Ammon's horn (tissue), 1 donor: ENCODE measurements at regions not wholly inside any gene's neighbourhood (a gene's known extent, or its start where the extent isn't known, plus 50 kb on each side); places are given as distances from the start of the nearest gene placed in this dataset.

ENCODE experiments used
- DNase-seq: peaks from one replicate; pipeline ENCODE4 v3.0.0-alpha.2; 2016; ENCODE audit warnings: low spot score

DNA sequence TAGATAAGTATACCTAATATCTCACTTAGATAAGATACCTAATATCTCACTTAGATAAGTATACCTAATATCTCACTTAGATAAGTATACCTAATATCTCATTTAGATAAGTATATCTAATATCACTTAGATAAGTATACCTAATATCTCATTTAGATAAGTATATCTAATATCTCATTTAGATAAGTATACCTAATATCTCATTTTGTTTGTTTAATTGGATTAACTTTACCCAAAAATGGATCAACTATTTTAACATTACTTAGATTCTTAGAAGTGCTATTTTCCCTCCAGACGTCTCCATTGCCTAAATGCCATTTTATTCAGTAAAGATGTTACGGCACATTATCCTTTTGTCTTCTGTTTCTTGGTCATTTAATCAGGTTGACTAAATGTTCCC lies 346.4 kb downstream of the CHRM3 start:
- DNase-seq: no peak

DNA sequence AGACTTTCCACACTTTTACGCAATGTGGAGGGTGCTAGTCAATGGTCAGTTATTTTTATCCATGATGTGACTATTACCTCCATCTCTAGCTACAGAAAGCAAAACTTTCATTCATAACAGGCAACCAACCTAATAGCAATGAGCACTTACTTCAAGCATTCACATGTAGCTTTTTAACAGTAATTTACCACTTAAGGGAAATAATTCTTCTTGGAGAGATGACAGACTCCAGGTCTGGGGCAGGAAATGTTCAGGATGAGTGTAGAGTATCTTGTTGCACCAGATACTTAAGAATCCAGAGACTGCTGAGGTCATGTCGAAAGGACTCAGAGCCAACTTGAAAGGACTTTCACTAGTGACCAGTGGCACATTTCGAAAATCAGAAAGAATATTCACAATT lies 347.6 kb downstream of the CHRM3 start:
- no peak for DNase-seq

DNA sequence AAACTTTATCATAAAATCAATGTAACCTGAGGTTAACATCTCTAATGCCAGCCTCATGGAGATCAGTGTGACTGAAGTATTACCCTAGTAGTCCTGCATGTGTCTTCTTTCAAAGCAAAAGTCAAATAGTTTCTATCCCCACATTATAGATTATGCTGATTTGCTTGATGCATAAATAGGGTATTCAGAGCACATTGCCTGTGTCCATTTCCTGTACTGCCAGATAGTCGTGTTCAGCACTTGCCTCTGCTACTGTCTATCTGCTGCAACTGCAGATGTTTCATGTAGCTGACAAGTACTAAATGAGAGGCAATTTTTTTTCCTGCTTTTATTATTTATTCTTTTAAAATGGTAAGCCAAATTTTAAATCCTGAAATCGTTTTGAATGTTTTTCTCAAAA lies 348.7 kb downstream of the CHRM3 start:
- DNase-seq: no peak

DNA sequence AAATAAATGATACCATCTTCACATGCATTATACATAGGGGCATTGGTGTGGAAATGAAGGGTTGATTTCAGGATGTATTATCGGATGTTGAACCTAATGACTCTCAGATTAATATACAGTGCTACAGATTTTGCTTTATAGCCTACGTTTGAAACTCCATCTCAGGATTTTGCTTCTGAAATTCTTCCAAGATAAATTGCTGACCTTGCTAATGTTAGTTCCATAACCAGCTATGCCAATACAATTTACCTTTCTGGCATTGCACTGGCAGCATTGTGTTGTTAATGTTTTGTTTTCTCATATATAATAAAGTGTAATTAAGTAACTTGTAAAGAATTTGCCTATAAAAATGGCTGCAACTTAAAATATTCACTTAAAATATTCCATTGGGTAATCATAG lies 350.1 kb downstream of the CHRM3 start:
- no peak for DNase-seq

DNA sequence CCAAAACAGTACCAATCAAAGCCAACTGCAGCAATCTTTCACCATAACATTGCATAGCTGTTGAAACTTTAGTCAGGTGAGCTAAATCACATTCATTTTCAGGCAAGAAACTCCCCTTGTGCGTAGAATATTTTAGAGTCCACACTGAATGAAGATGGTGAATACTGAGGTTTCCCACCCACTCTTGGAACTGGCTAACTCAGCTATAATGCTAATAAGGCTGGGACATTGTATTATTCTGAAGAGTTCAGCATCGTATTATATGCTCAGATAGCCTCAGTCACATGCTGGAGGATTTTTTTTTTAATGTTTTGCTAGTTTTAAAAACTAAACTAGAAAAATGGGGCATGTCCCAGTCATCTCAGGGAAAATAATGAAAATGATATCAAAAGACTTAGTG lies 352.3 kb upstream of the FMN2 start:
- DNase-seq: no peak

DNA sequence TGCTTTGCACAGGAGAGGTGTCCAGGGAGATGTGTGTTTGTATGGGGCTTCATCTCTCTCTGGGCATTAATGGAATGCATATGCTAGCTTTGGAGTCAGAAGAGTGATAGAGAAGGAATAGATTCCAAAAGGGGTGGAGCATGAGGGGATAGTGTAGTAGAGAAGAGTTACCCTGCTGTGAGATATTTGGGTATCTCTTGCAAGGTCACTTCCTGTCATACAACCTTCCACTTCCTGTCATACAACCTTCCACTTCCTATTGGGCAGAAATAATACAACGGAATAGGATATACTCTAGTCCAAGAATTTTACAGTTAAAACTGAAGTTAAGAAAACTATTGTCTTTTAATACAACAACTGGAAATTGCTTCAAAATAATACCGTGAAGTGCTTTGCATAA lies 351.8 kb upstream of the FMN2 start:
- DNase-seq: no peak

DNA sequence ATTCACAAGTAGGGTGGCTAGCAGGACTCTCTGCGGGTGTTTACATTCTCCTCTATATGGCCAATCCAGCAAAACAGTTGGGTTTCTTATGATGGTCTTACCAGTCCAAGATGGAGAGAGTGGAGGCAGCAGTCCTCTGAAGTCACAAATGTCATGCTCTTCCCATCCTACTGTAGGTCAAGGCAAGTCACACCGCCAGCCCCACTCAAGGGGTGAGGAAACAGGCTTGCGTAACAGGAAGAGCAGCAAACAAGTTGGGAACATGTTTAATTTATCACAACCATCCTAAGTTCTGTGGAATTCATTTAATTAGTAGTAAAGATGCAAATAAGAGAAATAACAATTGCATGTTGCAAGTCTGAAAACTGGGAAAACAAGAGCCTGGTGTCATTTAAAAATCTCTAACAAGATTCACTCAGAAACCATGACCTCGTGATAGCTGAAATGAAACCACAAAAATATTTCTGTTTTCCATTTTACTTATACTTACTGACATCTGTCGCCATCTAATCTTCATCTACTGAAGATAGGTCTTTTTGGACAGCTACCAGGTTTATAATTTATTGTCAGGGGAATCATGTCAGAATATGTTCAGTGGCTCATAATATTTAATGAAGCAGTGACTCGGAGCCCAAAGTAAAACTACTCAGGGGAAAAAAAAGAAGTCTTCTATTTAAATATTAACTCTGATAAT lies 349.1 kb upstream of the FMN2 start:
- no peak for DNase-seq

DNA sequence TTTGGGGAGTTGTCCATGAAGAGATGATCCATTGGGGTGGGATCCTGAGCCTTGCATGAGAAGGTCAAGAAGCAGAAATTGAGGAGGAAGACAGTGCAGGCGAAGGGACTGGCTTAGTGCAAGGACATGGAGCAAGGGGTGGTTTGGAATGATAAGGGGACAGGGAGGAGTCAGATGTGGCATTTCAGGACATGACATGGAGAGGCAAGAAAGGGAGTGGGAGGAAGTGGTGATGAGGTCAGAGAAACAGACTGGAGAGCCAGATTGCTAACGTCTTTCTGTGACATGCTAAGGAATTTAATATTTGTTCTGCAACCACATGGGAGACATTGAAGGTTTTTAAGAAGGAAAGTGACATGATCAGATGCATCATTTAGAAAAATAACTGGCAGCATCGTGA lies 346.8 kb upstream of the FMN2 start:
- DNase-seq: no peak

DNA sequence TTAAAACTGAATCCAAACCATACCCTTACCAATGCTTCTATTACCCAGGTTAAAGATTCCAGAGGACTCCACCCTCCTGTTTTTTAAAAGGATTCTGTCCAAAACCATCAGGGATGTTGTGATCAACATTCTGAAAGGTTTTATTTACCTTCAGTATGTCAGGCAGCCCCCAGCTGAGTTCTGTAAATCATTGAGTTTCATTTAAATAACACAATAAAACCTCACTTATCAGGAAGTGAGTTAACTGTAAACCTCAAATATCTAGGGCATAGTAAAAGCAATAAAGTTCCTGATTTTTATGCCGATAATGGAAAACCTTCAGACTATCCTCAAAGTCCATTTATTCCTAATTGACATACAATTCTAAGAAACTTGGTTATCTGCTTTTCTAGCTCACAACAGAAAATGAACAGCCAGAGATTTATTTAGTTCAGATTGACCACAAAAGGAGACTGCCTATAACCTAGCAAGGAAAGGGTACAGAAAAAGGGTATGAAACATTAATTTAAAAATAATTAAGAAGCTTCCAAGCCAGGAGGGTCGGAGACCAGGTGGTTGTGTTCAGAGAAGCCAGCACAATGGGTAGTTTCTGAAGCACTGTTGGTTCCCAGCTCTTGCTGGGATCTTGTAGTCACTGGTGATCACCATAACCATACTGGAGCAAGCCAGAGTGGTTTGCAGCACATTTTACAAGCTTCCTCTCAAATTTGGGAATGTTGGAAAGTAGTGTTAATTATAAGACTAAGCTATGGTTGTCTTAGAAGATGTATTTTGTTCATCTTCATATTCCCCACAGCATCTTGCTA lies 336.4 kb upstream of the FMN2 start:
- no peak for DNase-seq

DNA sequence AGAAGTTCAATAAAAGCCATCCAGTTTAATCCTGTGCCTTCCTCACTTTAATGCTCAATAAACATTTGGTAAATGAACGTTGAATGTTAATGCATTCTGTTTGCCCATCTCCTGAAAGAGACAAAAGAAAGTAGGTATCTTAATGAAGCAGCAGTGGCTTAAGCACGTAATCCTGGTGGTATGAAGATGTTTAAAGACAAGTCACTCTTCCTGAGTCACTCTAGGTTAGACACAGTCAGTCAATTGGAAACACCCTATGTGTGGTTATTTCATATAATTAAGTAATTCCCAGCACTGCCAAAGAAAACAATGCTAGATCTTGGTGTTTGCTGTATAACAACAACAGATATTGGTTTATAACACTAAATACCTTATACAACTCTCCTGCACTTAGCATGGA lies 334.0 kb upstream of the FMN2 start:
- no peak for DNase-seq

DNA sequence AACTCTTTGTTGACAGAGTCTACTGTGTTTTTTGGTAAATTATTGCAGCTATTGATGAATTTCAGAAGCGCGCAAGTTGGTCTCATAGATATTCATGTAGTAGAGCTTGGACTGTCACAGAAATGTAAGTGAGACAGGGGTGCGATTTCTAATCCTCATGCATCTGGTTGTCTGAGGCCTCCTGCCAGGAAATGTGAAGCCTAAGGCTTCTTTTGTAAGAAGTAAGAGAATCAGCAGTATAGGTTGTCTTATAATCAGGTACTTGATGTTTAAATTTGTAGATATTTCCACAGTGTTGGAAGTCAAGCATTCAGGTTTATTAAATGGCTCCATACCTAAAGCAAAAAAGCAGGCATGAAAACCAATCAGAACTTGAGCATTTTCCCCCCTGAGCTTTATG lies 332.9 kb upstream of the FMN2 start:
- DNase-seq: no peak

DNA sequence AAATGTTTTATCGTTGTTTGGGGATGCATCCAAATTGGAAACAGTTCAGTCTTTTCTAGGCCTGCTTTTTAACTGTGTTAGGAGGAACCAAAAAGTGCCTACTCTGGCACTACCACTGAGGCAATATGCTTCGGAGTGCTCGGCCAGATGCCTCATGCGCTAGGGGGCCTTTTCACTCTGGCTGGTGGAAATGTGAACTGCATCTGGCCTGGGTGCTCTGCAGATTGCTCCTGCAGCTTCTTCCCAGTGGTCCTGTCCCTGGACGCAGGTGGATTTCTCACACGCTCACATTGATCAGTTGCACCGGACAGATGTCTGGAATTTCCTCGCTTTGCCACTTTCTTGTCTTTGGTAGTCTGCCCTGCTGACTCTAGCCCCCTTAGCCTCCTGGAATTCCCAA lies 330.2 kb upstream of the FMN2 start:
- no peak for DNase-seq

DNA sequence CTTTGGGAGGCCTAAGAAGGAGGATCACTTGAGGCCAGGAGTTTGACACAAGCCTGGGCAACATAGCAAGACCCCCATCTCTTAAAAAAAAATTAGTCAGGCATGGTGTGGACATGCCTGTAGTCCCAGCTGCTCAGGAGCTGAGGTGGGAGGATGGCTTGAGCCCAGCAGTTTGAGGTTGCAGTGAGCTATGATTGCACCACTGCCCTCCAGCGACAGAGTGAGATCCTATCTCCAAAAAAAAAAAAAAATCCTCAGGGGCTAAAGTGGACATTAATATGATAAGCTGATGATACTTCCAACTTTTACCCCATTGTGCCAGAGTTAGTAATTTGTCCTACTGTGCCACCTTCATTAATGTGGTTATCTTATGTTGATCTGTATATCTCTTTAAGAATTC lies 327.8 kb upstream of the FMN2 start:
- DNase-seq: no peak

DNA sequence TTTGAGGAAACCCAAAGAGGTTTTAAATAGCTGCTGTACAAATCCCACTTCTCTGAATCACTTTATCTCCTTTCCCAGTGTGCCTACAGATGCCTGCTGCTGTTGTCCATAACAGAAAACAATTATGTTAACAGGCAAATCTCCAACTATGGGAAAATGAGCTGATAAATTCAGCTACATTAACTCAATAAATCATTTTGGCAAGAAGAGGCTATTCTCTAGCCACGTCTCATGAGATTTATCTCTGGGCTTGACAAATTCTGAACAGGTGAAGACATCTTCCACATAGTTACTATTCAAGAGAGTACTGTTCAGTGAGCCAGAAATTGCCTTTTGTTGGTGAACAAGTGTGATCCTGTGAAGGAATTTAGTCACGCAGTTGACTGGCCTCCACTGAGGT lies 327.1 kb upstream of the FMN2 start:
- DNase-seq: no peak

DNA sequence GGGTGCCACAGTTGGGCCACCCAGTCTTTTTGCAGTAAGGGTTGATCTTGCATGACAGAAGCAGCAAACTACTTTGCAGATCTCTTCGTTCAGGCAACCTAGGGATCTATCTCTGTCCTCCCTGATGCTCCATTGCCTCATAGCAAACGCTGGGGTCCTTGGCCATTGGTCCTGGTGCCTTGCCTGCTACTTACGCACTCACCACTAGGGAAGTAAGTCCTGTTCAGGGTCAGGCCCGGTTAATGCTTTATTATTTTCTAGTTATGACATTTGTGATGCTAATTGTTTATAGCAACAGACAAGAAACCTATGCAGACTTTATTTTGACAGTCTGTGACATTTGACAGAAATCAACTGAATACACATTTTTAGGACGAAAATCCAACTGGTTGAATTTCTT lies 326.5 kb upstream of the FMN2 start:
- DNase-seq: no peak

DNA sequence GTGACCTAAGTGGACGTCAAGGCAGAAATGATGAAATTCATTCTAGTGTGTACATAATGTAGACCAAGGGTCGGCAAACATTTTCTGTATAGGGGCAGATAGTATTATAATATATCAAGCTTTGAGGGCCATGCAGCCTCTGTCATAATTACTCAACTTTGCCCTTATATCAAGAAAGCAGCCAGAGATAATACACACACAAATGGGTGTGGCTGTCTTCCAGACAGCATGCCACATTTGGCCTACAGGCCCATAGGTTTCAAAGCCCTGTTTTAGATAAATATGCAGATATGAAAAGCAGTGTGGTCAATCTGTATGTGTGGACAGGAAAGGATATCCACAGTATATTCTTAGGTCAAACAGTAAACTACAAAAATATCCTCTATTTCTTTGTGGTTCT lies 320.1 kb upstream of the FMN2 start:
- DNase-seq: no peak

DNA sequence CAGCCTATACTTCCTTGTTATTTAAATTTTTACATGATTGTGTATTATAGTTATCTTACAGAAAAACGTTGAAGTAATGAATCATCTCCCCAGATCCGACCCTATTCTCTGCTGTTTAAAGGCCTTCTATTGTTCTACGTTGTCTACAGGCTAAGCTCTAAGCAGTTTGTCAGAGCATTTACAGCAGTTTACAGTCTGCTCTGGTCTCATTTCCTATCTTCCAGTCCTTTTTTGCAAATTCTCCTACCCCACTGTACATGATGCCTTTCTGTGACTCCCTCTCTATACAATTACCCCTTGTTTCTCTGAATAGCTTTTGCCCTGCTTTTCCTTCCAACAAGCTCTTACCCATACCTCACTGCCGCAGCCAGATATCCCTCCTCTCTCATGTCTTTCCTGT lies 319.2 kb upstream of the FMN2 start:
- DNase-seq: no peak

DNA sequence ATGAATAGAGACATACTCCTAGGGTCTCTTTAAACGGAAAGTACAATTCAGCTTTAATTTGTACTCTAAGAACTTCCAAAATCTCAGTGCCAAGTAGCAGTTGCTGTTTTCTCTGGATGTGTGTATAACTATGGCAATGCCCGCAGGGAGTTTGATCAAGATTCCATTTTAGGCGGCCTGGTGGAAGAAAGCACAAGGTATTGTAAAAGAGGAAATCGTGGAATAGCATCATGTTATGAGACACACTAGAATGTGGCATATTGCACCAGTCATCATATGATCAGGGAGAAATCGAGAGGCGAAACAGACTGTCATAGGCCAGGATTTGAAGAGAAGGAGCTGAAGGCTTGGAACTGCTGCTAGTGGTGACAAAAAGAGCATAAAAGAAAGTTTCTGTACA lies 316.2 kb upstream of the FMN2 start:
- DNase-seq: no peak

DNA sequence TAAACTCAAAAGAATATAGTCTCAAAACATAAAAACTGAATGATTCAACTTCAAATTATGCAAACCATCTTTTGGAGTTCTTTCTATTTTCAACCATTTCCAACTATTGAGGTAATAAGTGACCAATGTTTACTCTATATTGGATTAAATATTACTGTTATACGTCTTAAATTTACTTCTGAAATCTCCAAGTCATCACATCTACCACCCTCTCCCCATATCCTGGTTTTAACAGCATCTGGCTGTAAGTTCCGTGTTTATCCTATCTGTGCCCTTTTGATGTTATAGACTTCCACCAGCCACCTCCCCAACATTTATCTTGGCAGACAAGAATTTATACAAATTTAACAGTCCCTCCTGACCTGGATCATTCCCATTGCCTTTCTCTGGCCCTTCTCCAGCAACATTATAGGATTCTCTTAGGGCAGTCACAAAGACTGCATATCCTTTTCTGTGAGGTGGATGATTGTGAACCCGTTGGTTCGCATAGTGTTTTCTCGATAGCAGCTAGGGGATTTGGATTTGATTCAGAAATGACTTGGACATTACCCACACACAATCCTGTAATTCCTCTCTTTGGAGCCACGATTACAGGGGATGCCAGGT lies 313.4 kb upstream of the FMN2 start:
- DNase-seq: no peak

DNA sequence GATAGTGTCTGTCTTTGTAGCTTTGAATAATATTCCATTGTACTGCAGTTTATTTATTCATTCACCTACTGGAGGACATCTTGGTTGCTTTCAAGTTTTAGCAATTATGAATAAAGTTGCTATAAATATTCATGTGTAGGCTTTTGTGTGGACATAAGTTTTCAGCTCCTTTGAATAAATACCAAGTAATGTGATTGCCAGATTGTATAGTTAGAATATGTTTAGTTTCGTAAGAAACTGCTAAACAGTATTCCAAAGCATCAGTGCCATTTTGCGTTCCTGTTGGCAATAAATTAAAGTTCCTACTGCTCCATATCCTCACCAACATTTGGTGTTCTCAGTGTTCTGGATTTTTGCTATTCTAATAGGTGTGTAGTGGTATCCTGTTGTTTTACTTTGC lies 311.7 kb upstream of the FMN2 start:
- no peak for DNase-seq

DNA sequence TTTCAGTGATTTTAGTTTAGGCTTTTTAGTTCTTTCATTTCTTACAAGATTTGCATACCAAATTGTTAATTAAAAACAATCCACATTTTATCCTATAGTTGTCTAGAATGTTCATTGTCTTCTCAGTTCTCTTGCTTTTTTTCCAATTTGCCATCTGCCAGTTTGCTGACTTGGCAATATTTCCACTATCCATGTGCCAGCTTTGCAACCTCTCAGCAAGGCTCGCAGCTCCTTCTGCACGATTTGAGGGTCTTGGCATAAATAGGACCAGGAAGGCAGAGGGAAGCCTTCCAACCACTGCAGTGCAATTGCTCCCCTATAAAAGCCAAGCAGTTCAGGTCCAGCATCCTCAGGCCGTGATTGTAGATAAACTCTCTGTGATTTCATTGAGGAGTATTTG lies 306.8 kb upstream of the FMN2 start:
- DNase-seq: no peak

DNA sequence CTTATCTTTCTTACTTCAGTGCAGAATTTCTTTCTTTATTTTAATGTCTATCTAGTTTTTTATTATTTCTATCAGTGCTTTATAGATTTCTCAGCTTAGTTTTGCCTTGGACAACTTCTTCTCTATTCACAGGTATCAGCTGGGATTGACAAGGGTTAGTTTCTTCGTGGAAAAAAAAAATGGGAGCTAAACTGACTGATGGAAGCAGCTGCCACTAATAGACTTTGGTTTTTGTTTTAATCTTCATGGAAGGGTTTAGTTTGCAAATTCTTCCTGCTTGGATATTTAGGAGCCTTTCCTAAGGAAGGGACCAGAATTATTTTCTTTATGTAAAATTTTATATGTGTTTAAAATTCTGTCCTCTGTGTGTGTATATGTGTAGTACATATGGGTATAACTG lies 306.1 kb upstream of the FMN2 start:
- no peak for DNase-seq

DNA sequence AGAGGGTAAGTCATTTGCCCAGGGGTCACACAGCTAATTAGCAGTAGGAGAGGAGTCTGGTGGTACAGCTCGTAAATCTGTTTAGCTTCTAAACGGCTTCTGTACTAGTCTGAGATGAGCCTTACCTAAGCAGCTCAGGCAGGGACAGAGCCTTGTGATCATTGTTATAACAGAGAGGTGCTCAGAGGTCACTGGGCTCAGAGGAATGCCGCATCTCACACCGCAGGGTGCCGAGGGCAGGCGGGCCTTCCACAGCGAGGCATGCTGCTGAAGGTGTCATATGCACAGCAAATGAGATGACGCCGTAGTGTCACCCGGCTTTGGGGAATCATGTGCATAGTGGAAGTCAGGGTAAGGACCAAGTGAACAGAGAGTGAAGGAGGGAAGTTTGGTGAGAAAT lies 305.2 kb upstream of the FMN2 start:
- no peak for DNase-seq

DNA sequence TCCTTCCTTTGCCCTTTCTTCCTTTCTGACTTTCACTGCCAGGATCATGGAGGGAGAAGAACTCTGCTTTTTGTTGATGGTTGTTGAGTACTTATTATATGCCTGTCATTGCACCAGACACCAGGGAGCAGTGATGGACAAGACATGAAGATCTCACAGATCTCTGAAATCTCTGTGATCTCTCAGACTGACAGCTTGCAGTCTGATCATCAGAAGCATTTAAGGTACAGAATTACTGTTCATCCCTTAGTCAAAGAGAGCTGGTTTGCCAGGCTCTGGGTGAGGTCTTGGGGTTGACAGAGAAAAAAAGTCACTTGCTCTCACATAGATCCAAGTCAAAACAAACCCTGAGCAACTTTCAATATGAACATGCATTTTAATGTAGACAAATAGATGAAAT lies 299.5 kb upstream of the FMN2 start:
- no peak for DNase-seq
